ENCODE measurements at regions not wholly inside any gene's neighbourhood (a gene's known extent, or its start where the extent isn't known, plus 50 kb on each side); places are given as distances from the start of the nearest gene placed in this dataset.

DNA sequence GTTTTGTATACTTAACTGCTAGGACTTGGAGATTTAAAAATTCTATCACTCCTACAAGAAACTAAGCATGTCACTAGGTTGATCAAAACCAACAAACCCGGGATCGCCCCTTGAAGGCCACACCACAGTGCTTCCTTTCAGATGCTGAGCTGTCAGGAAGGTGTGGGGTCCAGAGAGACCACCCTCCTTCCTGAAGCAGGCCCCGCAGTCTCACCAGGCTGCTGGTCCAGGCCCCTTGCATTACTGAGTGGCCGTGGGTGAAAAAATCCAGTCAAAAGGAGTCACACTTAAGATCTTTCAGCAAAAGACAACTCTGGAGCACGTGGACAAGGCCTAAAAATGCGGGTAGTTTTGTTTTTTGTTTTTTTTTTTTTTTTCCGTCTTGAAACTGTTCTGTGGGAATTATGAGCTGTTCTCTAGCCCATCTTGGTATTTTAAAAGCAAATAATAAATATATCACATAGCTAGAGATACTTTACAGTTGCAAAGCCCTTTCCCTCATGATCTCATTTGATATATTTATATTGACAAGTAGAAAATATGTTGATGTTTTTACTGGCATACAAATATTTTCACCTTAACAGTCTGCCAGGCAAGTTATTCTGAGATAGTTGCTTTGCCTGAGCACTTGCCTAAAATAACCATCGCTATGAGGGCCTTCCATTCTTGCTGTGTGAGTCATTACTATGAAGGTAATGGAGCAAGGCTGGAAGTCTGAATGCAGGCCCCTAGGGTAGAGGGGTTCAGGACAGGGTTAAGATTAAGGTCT, 73.1 kb upstream of the EDEM3 start (continued):
- TF ChIP-seq, protein P1, sequence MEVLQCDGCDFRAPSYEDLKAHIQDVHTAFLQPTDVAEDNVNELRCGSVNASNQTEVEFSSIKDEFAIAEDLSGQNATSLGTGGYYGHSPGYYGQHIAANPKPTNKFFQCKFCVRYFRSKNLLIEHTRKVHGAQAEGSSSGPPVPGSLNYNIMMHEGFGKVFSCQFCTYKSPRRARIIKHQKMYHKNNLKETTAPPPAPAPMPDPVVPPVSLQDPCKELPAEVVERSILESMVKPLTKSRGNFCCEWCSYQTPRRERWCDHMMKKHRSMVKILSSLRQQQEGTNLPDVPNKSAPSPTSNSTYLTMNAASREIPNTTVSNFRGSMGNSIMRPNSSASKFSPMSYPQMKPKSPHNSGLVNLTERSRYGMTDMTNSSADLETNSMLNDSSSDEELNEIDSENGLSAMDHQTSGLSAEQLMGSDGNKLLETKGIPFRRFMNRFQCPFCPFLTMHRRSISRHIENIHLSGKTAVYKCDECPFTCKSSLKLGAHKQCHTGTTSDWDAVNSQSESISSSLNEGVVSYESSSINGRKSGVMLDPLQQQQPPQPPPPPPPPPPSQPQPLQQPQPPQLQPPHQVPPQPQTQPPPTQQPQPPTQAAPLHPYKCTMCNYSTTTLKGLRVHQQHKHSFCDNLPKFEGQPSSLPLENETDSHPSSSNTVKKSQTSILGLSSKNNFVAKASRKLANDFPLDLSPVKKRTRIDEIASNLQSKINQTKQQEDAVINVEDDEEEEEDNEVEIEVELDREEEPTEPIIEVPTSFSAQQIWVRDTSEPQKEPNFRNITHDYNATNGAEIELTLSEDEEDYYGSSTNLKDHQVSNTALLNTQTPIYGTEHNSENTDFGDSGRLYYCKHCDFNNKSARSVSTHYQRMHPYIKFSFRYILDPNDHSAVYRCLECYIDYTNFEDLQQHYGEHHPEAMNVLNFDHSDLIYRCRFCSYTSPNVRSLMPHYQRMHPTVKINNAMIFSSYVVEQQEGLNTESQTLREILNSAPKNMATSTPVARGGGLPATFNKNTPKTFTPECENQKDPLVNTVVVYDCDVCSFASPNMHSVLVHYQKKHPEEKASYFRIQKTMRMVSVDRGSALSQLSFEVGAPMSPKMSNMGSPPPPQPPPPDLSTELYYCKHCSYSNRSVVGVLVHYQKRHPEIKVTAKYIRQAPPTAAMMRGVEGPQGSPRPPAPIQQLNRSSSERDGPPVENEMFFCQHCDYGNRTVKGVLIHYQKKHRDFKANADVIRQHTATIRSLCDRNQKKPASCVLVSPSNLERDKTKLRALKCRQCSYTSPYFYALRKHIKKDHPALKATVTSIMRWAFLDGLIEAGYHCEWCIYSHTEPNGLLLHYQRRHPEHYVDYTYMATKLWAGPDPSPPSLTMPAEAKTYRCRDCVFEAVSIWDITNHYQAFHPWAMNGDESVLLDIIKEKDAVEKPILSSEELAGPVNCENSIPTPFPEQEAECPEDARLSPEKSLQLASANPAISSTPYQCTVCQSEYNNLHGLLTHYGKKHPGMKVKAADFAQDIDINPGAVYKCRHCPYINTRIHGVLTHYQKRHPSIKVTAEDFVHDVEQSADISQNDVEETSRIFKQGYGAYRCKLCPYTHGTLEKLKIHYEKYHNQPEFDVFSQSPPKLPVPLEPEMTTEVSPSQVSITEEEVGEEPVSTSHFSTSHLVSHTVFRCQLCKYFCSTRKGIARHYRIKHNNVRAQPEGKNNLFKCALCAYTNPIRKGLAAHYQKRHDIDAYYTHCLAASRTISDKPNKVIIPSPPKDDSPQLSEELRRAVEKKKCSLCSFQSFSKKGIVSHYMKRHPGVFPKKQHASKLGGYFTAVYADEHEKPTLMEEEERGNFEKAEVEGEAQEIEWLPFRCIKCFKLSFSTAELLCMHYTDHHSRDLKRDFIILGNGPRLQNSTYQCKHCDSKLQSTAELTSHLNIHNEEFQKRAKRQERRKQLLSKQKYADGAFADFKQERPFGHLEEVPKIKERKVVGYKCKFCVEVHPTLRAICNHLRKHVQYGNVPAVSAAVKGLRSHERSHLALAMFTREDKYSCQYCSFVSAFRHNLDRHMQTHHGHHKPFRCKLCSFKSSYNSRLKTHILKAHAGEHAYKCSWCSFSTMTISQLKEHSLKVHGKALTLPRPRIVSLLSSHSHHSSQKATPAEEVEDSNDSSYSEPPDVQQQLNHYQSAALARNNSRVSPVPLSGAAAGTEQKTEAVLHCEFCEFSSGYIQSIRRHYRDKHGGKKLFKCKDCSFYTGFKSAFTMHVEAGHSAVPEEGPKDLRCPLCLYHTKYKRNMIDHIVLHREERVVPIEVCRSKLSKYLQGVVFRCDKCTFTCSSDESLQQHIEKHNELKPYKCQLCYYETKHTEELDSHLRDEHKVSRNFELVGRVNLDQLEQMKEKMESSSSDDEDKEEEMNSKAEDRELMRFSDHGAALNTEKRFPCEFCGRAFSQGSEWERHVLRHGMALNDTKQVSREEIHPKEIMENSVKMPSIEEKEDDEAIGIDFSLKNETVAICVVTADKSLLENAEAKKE (CRISPR knock-in tag; IDR thresholded peaks at IDR 0.05) = no peak
- no peak for TF ChIP-seq NANOG (IDR thresholded peaks at IDR 0.05; ENCODE audit: borderline replicate concordance)

DNA sequence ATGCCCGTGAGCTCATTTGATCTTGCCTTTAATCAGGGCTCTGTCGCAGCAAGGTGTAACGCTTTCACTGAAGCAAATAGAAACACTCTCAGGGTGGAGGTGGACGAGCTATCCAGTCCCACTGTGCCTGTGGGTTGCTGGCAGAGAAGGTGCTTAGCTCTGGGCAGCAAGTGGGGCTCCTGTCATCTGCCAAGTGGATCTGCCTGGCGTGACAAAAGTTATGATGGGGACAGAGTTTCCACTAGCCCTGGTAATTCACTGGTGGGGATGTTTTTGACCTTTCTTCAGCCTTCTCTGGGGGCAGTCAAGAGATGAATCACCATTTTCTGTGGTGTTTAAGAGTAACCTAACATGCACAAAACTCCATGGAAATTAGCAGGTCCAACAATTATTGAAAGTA, 71.3 kb upstream of the EDEM3 start:
- no peak overlapping the region for H3K4me2 ChIP-seq
- Mint-ChIP-seq H3K4me3 (no peak overlapping the region), H3K27me3 (ENCODE audit: insufficient read depth, low read depth, poor library complexity) (no peaks in the 10 kb centered on the region), H3K9me3 (no peaks in the 10 kb centered on the region), H3K4me1 (peaks cover 3% of the 10 kb centered on the region), H3K36me3 (ENCODE audit: low read depth) (peaks cover 15% of the 10 kb centered on the region), H3K27ac (no peak overlapping the region)
- no peaks in the 10 kb centered on the region for H3K27me3 ChIP-seq (ENCODE audit: insufficient read depth)
- ATAC-seq = no peak
- H2AFZ ChIP-seq = no peak overlapping the region
- H3K9me2 ChIP-seq (ENCODE audit: insufficient read depth) = no peaks in the 10 kb centered on the region
- no peaks in the 10 kb centered on the region for H3K79me2 ChIP-seq (replicated peaks; ENCODE audit: insufficient read depth)
- H3K27ac ChIP-seq (ENCODE audit: low read depth) = no peak overlapping the region
- H4K20me1 ChIP-seq (replicated peaks; ENCODE audit: insufficient read depth) = no peaks in the 10 kb centered on the region
- H3K36me3 ChIP-seq (ENCODE audit: insufficient read depth) = no peaks in the 10 kb centered on the region; the same call in 1 of the 2 replicates
- H3K4me1 ChIP-seq (ENCODE audit: insufficient read depth) = no peaks in the 10 kb centered on the region
- no peak for DNase-seq (ENCODE audit: low spot score)
- H3K4me3 ChIP-seq = no peak overlapping the region
- TF ChIP-seq EZH2phosphoT487 (IDR thresholded peaks at IDR 0.05; ENCODE audit: unreplicated experiment) (no peak), CREB1 (CRISPR knock-in tag; IDR thresholded peaks at IDR 0.05; ENCODE audit: low read depth) (no peak), JUNB (IDR thresholded peaks at IDR 0.05; ENCODE audit: unreplicated experiment) (no peak), STAT1 (IDR thresholded peaks at IDR 0.05; ENCODE audit: unreplicated experiment) (no peak), ZNF114 (CRISPR knock-in tag; IDR thresholded peaks at IDR 0.05) (no peak), NANOG (IDR thresholded peaks at IDR 0.05; ENCODE audit: borderline replicate concordance) (no peak)
- TF ChIP-seq, protein P1 (CRISPR knock-in tag; IDR thresholded peaks at IDR 0.05) = no peak
- TF ChIP-seq, protein P2, sequence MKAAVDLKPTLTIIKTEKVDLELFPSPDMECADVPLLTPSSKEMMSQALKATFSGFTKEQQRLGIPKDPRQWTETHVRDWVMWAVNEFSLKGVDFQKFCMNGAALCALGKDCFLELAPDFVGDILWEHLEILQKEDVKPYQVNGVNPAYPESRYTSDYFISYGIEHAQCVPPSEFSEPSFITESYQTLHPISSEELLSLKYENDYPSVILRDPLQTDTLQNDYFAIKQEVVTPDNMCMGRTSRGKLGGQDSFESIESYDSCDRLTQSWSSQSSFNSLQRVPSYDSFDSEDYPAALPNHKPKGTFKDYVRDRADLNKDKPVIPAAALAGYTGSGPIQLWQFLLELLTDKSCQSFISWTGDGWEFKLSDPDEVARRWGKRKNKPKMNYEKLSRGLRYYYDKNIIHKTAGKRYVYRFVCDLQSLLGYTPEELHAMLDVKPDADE (IDR thresholded peaks at IDR 0.05) = no peak
- H3F3A ChIP-seq (replicated peaks; ENCODE audit: low read depth) = no peaks in the 10 kb centered on the region
